HG03135 (cell line): ENCODE measurements at regions not wholly inside any gene's neighbourhood (a gene's known extent, or its start where the extent isn't known, plus 50 kb on each side); places are given as distances from the start of the nearest gene placed in this dataset.

Experiments used
- ATAC-seq: cut with Tn5 transposase; IDR thresholded peaks from one replicate; pipeline ENCODE4 v1.9.1; 2021; ENCODE audit warnings: mild to moderate bottlenecking, moderate library complexity; ENCODE audit not compliant: unreplicated experiment

DNA sequence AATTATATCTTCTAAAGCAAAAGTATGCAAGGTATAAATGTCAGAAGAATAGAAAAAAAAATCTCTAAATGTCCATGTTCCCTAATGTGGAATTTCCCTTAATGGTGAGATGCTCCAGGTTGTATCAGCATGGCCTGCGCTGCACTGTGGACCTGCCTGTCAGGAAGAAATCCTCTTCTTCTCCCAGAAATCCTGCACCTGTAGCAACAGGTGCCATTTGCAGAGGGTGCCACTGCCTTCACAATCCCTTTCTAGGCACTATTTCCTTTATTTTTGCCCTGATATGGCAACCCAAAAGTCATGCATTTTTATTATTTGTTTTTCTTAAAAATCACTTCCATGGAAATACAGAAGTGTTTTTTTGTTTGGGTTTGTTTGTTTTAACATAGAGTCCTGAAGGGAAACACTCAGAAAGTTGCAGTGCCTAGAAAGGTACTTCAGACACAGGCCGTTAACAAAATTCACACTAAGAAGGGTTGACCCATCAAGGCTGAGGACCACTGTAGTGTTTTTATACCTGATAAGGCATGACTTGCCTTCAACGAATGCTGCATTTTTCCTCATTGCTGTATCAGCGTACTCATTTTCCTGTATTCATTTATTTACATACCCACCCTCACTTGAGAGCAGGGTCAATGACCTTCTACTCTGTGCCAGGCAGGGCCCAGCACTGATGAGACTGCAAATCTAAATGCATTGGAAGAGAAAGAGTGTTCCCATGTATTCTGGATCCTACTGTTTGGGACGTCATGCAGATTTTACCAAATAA lies 177.8 kb downstream of the SNX18 start:
- ATAC-seq = no peak

GRCh38 chr5:54693936-54694657 lies 176.5 kb downstream of the SNX18 start:
- ATAC-seq = no peak

- ATAC-seq = no peak
These were observed 175.1 kb downstream of the SNX18 start for GRCh38 chr5:54692631-54693030.

- ATAC-seq = no peak
These were observed 174.1 kb downstream of the SNX18 start for GRCh38 chr5:54691656-54692055.

DNA sequence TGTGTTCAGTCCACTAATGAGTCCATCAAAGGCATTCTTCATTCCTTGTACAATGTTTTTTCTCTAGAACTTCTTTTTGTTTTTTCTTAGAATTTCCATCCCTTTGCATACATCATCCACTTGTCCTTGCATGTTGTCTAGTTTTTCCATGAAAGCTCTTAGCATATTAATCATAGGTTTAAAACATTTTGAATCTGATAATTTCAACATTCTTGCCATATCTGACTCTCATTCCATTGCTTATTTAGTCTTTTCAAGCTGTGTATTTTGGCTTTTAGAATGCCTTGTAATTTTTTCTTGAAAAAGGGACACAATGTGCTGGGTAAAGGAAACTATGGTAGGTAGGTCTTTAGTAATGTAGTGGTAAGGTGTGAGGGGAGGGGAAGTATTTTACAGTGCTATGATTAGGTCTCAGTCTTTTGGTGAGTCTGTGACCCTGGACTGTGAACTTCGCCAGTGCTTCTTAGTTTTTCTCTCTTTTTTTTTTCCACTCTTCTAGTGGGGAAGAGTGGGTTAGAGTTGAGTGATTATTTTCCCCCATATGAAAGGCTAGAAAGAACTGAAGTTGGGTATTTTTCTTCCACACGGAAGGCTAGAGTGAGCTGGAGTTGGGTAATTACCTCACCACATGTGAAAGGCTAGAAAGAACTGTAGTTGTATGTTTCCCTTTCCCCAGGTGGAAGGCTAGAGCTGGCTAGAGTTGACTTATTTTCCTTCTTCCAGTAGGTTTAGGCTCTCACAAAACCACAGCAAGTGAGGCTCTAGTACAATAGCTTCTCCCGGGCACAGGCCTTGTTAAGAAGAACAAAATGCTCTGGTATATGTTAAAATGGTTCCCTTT lies 172.1 kb downstream of the SNX18 start:
- no peak for ATAC-seq

DNA sequence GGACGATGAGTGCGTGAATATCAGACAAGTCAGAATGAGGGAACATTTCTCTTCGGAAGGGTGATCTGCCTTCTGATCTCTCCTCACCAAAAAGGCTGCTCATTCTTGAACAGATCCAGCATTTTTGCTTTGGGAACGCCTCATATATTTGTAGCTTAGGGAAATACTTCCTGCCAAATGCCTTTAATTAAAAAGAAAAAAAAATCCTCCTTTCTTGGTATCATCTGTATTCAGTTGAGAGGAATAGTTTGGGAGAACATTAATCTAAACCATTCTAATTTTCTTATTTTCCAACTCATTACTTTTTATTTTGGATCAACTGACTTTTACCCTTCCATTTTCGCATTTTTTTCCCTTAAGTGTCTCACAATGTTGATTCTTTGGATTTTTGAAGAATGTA lies 163.4 kb downstream of the SNX18 start:
- ATAC-seq = no peak

- no peak for ATAC-seq
These were observed 162.1 kb downstream of the SNX18 start for GRCh38 chr5:54679686-54680085.

GRCh38 chr5:54678737-54679136 lies 161.2 kb downstream of the SNX18 start:
- no peak for ATAC-seq

DNA sequence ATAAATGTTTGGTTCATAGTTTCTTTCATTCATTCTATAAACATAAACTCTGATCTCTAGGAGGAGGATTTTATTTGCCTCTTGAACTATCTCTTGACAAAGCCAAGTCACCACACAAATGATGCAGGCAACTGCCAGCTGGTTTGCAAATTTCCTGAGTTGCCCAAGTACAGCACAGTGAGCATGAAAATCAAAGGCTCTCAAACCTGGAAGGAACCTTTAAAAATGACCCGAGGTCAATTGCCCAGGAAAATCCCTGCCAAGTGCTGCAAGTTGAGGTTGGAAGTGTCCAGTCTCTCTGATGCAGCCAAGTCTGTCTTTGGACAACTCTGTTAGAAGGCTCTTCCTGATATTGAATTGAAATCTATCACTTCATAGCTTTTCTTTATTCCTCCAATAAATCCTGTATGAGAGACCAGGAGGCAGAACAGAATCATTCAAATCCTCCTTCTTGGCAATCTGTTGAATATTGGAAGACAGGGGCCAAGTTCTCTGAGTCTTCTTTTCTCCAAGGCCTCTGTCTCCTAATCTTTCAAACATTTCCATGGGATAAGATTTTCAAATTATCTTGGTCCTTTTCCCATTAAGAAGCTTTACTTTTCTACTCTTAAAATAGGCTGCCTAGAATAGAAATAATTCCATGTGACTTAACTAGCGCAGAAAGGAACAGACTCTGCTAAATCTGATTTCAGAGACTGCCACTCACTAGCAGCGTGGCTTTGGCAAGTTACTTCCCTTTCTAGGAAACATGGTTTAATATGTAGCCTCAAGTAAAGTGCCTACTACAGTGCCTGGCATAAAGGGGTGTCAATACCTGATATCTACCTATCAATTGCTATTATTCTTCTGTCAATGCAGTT lies 159.2 kb downstream of the SNX18 start:
- ATAC-seq = no peak

DNA sequence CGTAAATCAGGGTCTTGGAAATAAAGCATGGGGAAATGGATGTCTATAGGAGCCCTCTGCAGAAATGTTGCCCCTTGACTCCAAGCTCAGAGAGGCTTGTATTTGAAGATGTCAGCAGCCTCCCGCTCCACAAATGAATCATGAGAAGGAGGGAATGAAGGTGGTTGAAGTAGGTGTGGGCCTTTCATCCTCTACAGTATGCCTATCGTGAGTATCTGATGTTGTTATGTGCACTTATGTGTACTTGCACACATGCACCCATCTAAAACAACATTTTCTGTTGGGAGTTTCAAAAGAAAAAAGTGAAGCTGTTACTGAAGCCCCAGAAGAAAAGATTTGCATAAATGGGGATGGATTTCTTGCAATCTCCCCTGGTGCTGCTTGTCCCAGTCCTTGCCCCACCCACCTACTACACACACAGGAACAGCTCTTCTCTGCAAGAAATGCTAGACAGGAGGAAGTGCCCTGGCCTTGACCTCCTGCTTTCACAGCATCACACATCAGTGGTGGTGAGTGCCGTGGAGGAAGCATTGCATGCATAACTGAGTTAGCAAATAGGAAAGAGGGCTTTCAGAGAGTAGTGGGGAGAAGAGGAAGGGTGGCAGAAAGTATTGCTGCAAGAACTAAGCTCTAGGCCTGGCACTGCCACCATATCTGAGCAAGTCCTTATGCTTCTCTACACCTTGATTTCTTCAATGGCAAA lies 156.1 kb downstream of the SNX18 start:
- peak; percentile 60 for ATAC-seq

- ATAC-seq = no peak
These were observed 155.3 kb downstream of the SNX18 start for GRCh38 chr5:54672871-54673270.

DNA sequence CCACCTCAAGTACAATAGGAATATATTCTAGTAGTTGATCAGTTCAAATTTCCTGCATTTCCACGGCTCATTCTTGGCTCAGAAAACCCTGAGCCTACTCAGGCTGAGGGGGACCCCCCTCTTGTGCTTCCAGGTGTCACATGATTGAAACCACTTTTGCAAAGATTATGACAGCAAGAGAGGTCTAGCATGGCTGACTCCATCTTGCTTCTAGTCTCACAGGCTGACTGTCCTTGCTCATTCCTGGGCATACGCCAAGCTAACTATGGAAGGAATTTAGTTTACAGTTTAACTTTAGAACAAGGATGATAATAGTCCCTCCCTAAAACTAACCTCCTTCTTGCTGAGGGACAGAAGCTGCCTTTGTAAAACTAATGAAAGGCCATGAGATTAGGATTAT lies 154.1 kb downstream of the SNX18 start:
- no peak for ATAC-seq

DNA sequence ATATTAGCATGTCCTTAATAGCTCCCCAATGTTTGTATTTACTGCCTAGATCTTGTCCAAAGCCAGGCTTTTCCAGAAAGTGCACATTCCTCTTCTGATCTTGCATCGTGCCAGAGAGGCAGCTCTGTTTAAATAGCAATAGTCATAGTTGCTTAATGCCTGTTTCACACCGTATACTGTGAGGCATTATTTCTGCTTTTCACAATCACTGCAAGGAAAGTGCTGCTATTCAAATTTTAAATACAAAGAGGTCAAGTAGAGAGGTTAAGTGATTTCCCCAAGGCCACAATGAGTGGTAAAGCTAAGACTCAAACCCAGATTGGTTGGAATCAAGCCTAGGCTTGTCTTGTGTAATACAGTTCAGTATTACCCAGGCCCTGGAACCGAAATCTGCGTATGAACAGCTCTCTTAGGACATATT lies 153.6 kb downstream of the SNX18 start:
- ATAC-seq = no peak

GRCh38 chr5:54670281-54670680 lies 152.7 kb downstream of the SNX18 start:
- no peak for ATAC-seq

DNA sequence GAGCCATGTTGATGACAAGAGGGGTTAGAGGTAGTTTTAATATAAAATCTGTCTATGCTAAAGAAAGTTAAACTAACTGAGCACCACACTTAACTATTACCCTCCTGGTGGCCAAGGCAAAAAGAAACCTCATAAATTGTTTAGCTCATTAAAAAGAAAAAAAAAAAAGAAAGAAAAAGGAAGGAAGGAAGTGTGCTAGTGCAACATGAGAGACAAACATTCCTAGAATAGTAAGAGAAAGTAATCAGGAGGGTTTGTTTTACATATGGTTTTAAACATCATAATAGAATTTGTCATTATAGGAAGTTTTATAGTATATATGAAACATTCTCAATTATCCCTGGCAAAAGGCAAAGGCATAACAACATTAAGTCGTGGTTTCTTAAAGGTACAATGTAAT lies 152.3 kb downstream of the SNX18 start:
- no peak for ATAC-seq

DNA sequence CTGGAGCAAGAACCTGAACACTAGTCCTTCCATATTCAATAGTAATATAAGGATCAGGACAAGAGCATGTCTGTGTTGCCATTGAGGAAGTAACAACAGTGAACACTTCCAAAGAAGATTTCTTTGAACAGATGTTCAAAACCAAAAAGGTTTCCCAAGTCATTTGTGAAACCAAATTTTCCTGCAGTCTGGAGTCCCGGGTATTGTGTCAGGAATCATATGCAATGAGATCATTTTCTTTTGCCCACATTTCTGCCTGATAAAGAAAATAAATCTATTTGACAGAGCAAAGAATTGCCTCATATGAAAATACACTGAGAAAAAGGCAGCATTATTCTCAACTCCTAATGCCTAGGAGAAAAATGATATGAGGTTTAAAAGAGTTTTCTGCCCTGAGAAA lies 151.7 kb downstream of the SNX18 start:
- no peak for ATAC-seq

DNA sequence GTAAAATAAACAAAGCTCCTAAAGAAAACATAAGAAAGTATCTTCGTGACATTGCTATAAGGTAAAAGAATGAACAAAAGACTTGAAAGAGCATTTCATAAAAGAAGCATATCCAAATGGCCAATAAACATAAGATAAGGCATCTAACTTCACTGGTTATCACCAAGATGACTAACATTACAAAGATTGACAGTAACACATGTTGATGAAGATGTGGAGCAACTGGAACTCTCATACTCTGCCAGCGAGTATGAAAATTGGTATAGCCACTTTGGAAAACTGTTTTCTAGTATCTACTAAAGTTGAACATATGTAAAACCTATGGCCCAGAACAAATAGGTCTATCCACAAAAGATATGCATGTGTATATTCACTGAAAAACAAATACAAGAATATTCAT lies 150.5 kb downstream of the SNX18 start:
- no peak for ATAC-seq

DNA sequence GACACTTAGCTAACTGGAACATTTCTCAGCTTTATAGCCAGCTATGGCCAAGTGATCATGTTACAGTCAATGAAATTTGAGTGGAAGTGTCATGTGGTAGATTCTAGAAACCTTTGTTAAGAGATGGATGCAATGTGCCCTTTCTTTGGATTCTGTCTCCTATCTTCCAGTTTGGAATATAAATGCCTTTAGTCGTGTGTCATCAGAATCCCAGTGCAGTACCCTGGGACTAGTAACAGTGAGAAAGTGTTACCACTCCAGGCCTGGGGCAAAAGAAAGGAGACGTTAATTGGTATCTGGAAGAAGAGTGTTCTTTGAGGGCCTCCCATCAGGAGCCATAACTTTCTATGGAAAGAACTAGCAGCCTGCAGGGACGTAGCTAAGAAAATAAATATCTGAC lies 149.6 kb downstream of the SNX18 start:
- no peak for ATAC-seq

GRCh38 chr5:54663866-54664265 lies 146.3 kb downstream of the SNX18 start:
- ATAC-seq = no peak

GRCh38 chr5:54661111-54661510 lies 143.6 kb downstream of the SNX18 start:
- ATAC-seq = no peak
